Psoas muscle (tissue), 7 donors: ENCODE measurements at regions not wholly inside any gene's neighbourhood (a gene's known extent, or its start where the extent isn't known, plus 50 kb on each side); places are given as distances from the start of the nearest gene placed in this dataset.

Source experiments
- ATAC-seq, 4 donors: fragments of 200-7000 bp; cut with Tn5 transposase; one replicate each; pipeline ENCODE4 v1.9.1; 2020; ENCODE audit warnings: moderate library complexity in 3 of 4, mild to moderate bottlenecking in 2 of 4
- DNase-seq, 2 donors: peaks; one replicate each; pipeline ENCODE4 v3.0.0-alpha.2; 2020
- H3K27ac ChIP-seq: fragments of 200-600 bp; one replicate; pipeline ENCODE4 v1.8.0; 2022
- H3K27me3 ChIP-seq, 3 donors: fragments of 200-600 bp in 1 of 3; one replicate each; pipeline versions ENCODE4 v1.6.1 to v1.8.0; 2013 to 2022; ENCODE audit warnings: low read length in 2 of 3, mild to moderate bottlenecking in 2 of 3, moderate library complexity in 1 of 3; ENCODE audit not compliant: insufficient read depth in 3 of 3
- H3K36me3 ChIP-seq, 2 donors: fragments of 200-600 bp in 1 of 2; one replicate each; pipeline versions ENCODE4 v1.6.1 to v1.8.0; 2013 to 2022; ENCODE audit warnings: low read depth in 1 of 2, mild to moderate bottlenecking in 1 of 2, moderate library complexity in 1 of 2; ENCODE audit not compliant: insufficient read depth in 1 of 2
- H3K4me1 ChIP-seq: fragments of 200-600 bp; one replicate; pipeline ENCODE4 v1.8.0; 2022
- H3K4me3 ChIP-seq: fragments of 200-600 bp; one replicate; pipeline ENCODE4 v1.8.0; 2022; ENCODE audit warnings: mild to moderate bottlenecking
- H3K9me3 ChIP-seq: fragments of 200-600 bp; one replicate; pipeline ENCODE4 v1.8.0; 2022
- WGBS, 3 donors: extraction: QIAGEN DNeasy Blood & Tissue Kit; methylation state at CpG; one replicate each; pipeline versions ENCODE4 v1.1.6 to v1.1.7; 2013; 5-methylcytosine and 5-hydroxymethylcytosine counted together
- intact Hi-C, 2 donors: fragments of 100-400 bp; cut with DNase I; formaldehyde crosslinking; loops; one replicate each; pipeline versions ENCODE4 v1.11.0 to v1.14.2; 2022
- TF ChIP-seq, protein P1 (sequence below): fragments of 200-600 bp; IDR thresholded peaks from one replicate; pipeline ENCODE4 v1.8.0; 2022; ENCODE audit warnings: antibody characterized with exemption
- donor health status: healthy with polysubstance abuse.
- donor health status: DM: no; HTN: no; CAD: no; lungs with moderate emphysema.
- donor health status: Bipolar disorder and iron deficiency.
- donor health status: healthy.
- donor health status: DM: yes; HTN: yes; CAD: no.
- donor health status: DM: no; HTN: no; CAD: no.
- donor health status: DM: yes; HTN: yes; CAD: no.

DNA sequence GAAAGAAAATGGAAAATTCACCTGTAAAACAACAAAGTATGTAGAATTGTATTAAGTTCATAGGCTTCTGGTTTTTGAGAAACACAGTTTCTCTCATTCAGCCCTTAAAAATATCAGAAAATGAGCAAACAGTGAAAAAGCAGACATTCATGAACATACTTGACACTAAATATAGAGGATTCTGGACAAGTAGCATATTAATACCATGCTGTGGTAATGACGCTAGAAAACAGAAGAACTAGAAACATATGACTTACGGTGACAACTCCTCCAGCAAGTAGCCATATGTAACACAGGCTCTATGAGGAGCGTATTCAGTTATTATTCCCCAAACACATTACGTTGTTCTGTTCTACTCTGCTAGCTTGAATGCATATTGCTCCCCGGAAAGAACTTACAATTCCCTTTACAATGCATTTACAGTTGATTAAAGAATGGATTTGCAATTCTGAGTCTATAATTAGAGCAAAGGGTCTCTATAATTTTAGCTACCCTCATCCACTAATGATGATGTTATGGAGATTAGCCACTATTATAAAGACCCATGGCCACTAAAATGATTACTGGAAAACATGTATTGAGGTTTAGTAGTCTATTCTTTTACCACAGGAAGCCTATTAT is 672.1 kb downstream of the EFNB2 start:
- intact Hi-C loops = no loop called here
- DNase-seq = no peak
- Histone ChIP-seq H3K27ac (no peak overlapping the region), H3K4me3 (no peak overlapping the region), H3K27me3 (no peaks in the 10 kb centered on the region), H3K4me1 (no peaks in the 10 kb centered on the region), H3K36me3 (no peaks in the 10 kb centered on the region), H3K9me3 (no peaks in the 10 kb centered on the region)
- TF ChIP-seq, protein P1, sequence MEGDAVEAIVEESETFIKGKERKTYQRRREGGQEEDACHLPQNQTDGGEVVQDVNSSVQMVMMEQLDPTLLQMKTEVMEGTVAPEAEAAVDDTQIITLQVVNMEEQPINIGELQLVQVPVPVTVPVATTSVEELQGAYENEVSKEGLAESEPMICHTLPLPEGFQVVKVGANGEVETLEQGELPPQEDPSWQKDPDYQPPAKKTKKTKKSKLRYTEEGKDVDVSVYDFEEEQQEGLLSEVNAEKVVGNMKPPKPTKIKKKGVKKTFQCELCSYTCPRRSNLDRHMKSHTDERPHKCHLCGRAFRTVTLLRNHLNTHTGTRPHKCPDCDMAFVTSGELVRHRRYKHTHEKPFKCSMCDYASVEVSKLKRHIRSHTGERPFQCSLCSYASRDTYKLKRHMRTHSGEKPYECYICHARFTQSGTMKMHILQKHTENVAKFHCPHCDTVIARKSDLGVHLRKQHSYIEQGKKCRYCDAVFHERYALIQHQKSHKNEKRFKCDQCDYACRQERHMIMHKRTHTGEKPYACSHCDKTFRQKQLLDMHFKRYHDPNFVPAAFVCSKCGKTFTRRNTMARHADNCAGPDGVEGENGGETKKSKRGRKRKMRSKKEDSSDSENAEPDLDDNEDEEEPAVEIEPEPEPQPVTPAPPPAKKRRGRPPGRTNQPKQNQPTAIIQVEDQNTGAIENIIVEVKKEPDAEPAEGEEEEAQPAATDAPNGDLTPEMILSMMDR = no peak
- ATAC-seq = no peak
- 86 to 89% (median 88%) methylated on average over 5 of the region's 5 CpGs for WGBS, 3 donors

DNA sequence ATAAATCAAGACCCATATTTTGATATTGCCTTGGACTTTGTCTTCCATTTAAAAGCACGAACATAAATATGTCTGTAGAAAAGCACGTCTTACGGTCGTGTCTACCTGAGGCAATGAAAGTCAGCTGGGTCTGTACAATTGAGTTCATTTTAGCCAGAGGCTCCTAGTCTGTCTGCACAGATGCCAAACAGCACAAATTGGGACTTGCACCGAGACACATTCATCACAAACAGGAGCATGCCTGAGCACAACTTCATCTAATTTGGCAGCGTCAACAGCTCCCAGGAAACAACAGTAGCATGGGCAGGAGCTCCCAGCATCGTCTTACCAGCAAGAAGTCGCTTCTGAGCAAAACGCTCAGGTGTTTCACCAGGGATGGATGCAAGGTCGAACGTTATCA is 687.0 kb downstream of the EFNB2 start:
- TF ChIP-seq, protein P1 = no peak
- DNase-seq (no peak), ATAC-seq (no peak)
- Histone ChIP-seq H3K36me3 (no peaks in the 10 kb centered on the region), H3K4me1 (no peaks in the 10 kb centered on the region), H3K4me3 (no peak overlapping the region), H3K27ac (no peak overlapping the region), H3K9me3 (no peaks in the 10 kb centered on the region), H3K27me3 (no peaks in the 10 kb centered on the region)
- 74 to 86% (median 79%) methylated on average over 11 of the region's 11 CpGs for WGBS, 3 donors
- intact Hi-C loops = no loop called here

DNA sequence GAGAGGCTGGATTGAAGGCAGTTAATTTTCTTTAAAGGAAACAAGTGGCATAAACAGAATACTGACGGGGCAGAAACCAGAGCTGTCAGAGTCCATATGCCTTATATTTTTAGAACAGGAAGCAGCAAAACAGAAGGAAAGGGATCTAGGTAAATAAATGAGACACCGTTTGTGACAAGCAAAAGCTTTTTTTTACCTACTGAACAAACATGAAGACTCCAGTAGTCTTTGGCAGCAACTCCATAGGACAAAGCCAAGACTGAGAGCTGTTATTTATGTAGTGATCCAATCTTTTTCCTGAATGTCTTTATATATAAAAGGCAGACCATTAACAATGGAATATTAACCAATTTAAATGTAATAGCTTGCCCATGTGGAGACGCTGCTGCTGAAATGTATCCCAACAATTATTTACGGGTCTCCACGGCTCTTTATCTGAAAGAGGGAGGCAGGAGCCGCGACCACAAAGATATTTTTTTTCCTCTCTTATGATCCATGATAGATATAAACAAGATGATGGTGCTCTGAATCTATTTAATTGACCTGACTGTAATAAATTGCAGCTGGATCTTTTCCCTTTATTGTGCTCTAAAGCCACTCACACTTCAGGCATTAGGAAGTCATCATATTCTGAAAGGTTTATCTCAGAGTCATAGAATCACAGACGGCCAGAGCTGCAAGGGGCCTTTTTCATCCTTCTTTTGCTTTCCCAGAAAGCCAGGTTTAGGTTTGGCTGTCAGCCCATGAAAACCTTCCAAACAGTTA is 687.8 kb downstream of the EFNB2 start:
- Histone ChIP-seq H3K4me3 (no peak overlapping the region), H3K27ac (no peak overlapping the region), H3K27me3 (no peaks in the 10 kb centered on the region), H3K9me3 (no peaks in the 10 kb centered on the region), H3K4me1 (no peaks in the 10 kb centered on the region), H3K36me3 (no peaks in the 10 kb centered on the region)
- no peak for ATAC-seq
- no peak for DNase-seq
- TF ChIP-seq, protein P1 = no peak
- WGBS, 3 donors = 11 to 19% (median 12%) methylated on average over 8 of the region's 8 CpGs
- intact Hi-C loops = no loop called here

DNA sequence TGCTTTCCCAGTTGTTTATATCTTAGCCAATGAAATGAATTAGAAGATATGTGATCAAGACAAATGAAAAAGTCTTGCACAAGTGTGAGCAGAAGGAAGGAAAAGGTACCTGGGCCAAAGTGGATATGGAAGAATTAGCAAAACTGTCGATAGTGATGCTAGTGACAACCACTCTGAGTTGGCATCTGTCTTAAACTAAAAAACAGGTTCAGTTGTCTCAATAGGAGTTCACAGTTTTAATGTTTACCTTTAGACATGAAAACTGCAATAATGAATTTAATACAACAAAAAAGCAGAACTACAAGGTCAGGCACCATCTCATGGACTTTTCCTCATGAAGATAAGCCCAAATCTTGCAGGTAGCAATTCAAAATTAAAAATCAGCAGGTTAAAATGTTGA is 688.5 kb downstream of the EFNB2 start:
- ATAC-seq = no peak
- H3K27ac ChIP-seq = no peak overlapping the region
- intact Hi-C loops = no loop called here
- 59 to 73% (median 63%) methylated on average over 1 of the region's 1 CpG for whole genome bisulfite sequencing, 3 donors
- TF ChIP-seq, protein P1 = no peak
- no peaks in the 10 kb centered on the region for H3K36me3 ChIP-seq
- no peak overlapping the region for H3K4me3 ChIP-seq
- no peak for DNase-seq
- H3K9me3 ChIP-seq = no peaks in the 10 kb centered on the region
- H3K27me3 ChIP-seq = no peaks in the 10 kb centered on the region
- H3K4me1 ChIP-seq = no peaks in the 10 kb centered on the region
